ENCODE measurements at regions not wholly inside any gene's neighbourhood (a gene's known extent, or its start where the extent isn't known, plus 50 kb on each side); places are given as distances from the start of the nearest gene placed in this dataset.

- Histone ChIP-seq H4K8ac (ENCODE audit: low read depth, low read length) (no peak overlapping the region), H2BK12ac (ENCODE audit: low read length) (no peak overlapping the region), H2BK120ac (ENCODE audit: insufficient read depth, low read length, poor library complexity) (no peak overlapping the region), H2BK5ac (ENCODE audit: low read depth, low read length, poor library complexity) (no peak overlapping the region), H3K36me3 (ENCODE audit: control insufficient read depth in 1 of 2, insufficient read depth in 2 of 2, low read length in 2 of 2) (no peaks in the 10 kb centered on the region), H3K4me2 (ENCODE audit: low read length) (no peak overlapping the region), H4K91ac (ENCODE audit: low read depth, low read length) (no peak overlapping the region), H2AFZ (ENCODE audit: insufficient read depth, low read length, poor library complexity) (no peak overlapping the region), H3K27me3 (ENCODE audit: insufficient read depth, low read length) (no peaks in the 10 kb centered on the region), H3K14ac (ENCODE audit: low read length) (no peak overlapping the region), H3K4ac (ENCODE audit: low read depth, low read length) (no peak overlapping the region), H3K9ac (ENCODE audit: low read length) (no peak overlapping the region), H2AK5ac (ENCODE audit: low read length) (no peak overlapping the region), H4K12ac (ENCODE audit: low read depth, low read length) (no peak overlapping the region), H3K4me3 (ENCODE audit: low read depth, low read length) (no peak overlapping the region), H3K79me2 (ENCODE audit: control insufficient read depth, insufficient read depth, low read length, poor library complexity) (no peaks in the 10 kb centered on the region), H3K9me3 (ENCODE audit: insufficient read depth, low read depth, low read length) (peaks cover 10% of the 10 kb centered on the region), H3K79me1 (ENCODE audit: low read length) (no peaks in the 10 kb centered on the region), H3K18ac (ENCODE audit: low read length) (no peak overlapping the region), H3K4me1 (ENCODE audit: control insufficient read depth in 1 of 2, insufficient read depth in 2 of 2, low read length in 2 of 2) (no peaks in the 10 kb centered on the region), H3K27ac (ENCODE audit: low read depth, low read length) (no peak overlapping the region), H3K23ac (ENCODE audit: low read length) (no peak overlapping the region)
- WGBS (ENCODE audit: extremely low coverage, insufficient coverage, insufficient read length), result no CpG with 5 or more reads among the region's 13 CpGs
- no peak for DNase-seq
Observed at GRCh38 chr12:11946161-11946560, 124.6 kb upstream of the BCL2L14 start.

GRCh38 chr12:11947213-11947612, 123.5 kb upstream of the BCL2L14 start:
- no CpG with 5 or more reads among the region's 6 CpGs for WGBS (ENCODE audit: extremely low coverage, insufficient coverage, insufficient read length)
- no peak overlapping the region for H3K4me3 ChIP-seq (ENCODE audit: low read depth, low read length)
- no peak overlapping the region for H2AK5ac ChIP-seq (ENCODE audit: low read length)

GRCh38 chr12:11949738-11950411, 120.9 kb upstream of the BCL2L14 start:
- Histone ChIP-seq H3K27me3 (ENCODE audit: insufficient read depth, low read length) (no peaks in the 10 kb centered on the region), H2AK5ac (ENCODE audit: low read length) (no peak overlapping the region), H2BK120ac (ENCODE audit: insufficient read depth, low read length, poor library complexity) (no peak overlapping the region), H3K4me2 (ENCODE audit: low read length) (no peak overlapping the region), H4K12ac (ENCODE audit: low read depth, low read length) (no peak overlapping the region), H3K79me2 (ENCODE audit: control insufficient read depth, insufficient read depth, low read length, poor library complexity) (no peaks in the 10 kb centered on the region), H4K8ac (ENCODE audit: low read depth, low read length) (no peak overlapping the region), H2AFZ (ENCODE audit: insufficient read depth, low read length, poor library complexity) (no peak overlapping the region), H3K4ac (ENCODE audit: low read depth, low read length) (no peak overlapping the region), H3K23ac (ENCODE audit: low read length) (no peak overlapping the region), H3K9ac (ENCODE audit: low read length) (no peak overlapping the region), H3K14ac (ENCODE audit: low read length) (no peak overlapping the region), H4K91ac (ENCODE audit: low read depth, low read length) (no peak overlapping the region), H3K18ac (ENCODE audit: low read length) (no peak overlapping the region), H2BK12ac (ENCODE audit: low read length) (no peak overlapping the region), H3K4me3 (ENCODE audit: low read depth, low read length) (no peak overlapping the region), H3K9me3 (ENCODE audit: insufficient read depth, low read depth, low read length) (peaks cover 10% of the 10 kb centered on the region), H2BK5ac (ENCODE audit: low read depth, low read length, poor library complexity) (no peak overlapping the region), H3K79me1 (ENCODE audit: low read length) (no peaks in the 10 kb centered on the region), H3K4me1 (ENCODE audit: control insufficient read depth in 1 of 2, insufficient read depth in 2 of 2, low read length in 2 of 2) (no peaks in the 10 kb centered on the region), H3K36me3 (ENCODE audit: control insufficient read depth in 1 of 2, insufficient read depth in 2 of 2, low read length in 2 of 2) (no peaks in the 10 kb centered on the region), H3K27ac (ENCODE audit: low read depth, low read length) (no peak overlapping the region)
- no CpG with 5 or more reads among the region's 9 CpGs for WGBS (ENCODE audit: extremely low coverage, insufficient coverage, insufficient read length)
- DNase-seq, result no peak

More at GRCh38 chr12:11947213-11947612, 123.5 kb upstream of the BCL2L14 start:
- no peaks in the 10 kb centered on the region for H3K36me3 ChIP-seq (ENCODE audit: control insufficient read depth in 1 of 2, insufficient read depth in 2 of 2, low read length in 2 of 2)
- no peak overlapping the region for H3K4me2 ChIP-seq (ENCODE audit: low read length)
- no peak overlapping the region for H4K8ac ChIP-seq (ENCODE audit: low read depth, low read length)
- H3K23ac ChIP-seq (ENCODE audit: low read length), result no peak overlapping the region
- H3K79me1 ChIP-seq (ENCODE audit: low read length), result no peaks in the 10 kb centered on the region
- H3K14ac ChIP-seq (ENCODE audit: low read length), result no peak overlapping the region
- H3K4ac ChIP-seq (ENCODE audit: low read depth, low read length), result no peak overlapping the region
- no peak overlapping the region for H2BK120ac ChIP-seq (ENCODE audit: insufficient read depth, low read length, poor library complexity)
- H3K79me2 ChIP-seq (ENCODE audit: control insufficient read depth, insufficient read depth, low read length, poor library complexity), result no peaks in the 10 kb centered on the region
- H3K9ac ChIP-seq (ENCODE audit: low read length), result no peak overlapping the region
- H2BK12ac ChIP-seq (ENCODE audit: low read length), result no peak overlapping the region
- H3K9me3 ChIP-seq (ENCODE audit: insufficient read depth, low read depth, low read length), result peaks cover 10% of the 10 kb centered on the region
- H3K18ac ChIP-seq (ENCODE audit: low read length), result no peak overlapping the region
- no peak overlapping the region for H4K91ac ChIP-seq (ENCODE audit: low read depth, low read length)
- no peak for DNase-seq
- H3K27ac ChIP-seq (ENCODE audit: low read depth, low read length), result no peak overlapping the region
- H3K4me1 ChIP-seq (ENCODE audit: control insufficient read depth in 1 of 2, insufficient read depth in 2 of 2, low read length in 2 of 2), result no peaks in the 10 kb centered on the region
- H2AFZ ChIP-seq (ENCODE audit: insufficient read depth, low read length, poor library complexity), result no peak overlapping the region
- H2BK5ac ChIP-seq (ENCODE audit: low read depth, low read length, poor library complexity), result no peak overlapping the region
- no peak overlapping the region for H4K12ac ChIP-seq (ENCODE audit: low read depth, low read length)
- H3K27me3 ChIP-seq (ENCODE audit: insufficient read depth, low read length), result no peaks in the 10 kb centered on the region

- WGBS (ENCODE audit: extremely low coverage, insufficient coverage, insufficient read length), result no CpG with 5 or more reads among the region's 5 CpGs
- no peak overlapping the region for H3K4me3 ChIP-seq (ENCODE audit: low read depth, low read length)
- H3K36me3 ChIP-seq (ENCODE audit: control insufficient read depth in 1 of 2, insufficient read depth in 2 of 2, low read length in 2 of 2), result no peaks in the 10 kb centered on the region
- no peak overlapping the region for H4K12ac ChIP-seq (ENCODE audit: low read depth, low read length)
- no peak overlapping the region for H3K18ac ChIP-seq (ENCODE audit: low read length)
- no peak overlapping the region for H2BK12ac ChIP-seq (ENCODE audit: low read length)
- H3K23ac ChIP-seq (ENCODE audit: low read length), result no peak overlapping the region
- no peaks in the 10 kb centered on the region for H3K4me1 ChIP-seq (ENCODE audit: control insufficient read depth in 1 of 2, insufficient read depth in 2 of 2, low read length in 2 of 2)
- no peak overlapping the region for H2AK5ac ChIP-seq (ENCODE audit: low read length)
- peak overlapping the region; percentile 12 for H3K9ac ChIP-seq (ENCODE audit: low read length)
- H3K9me3 ChIP-seq (ENCODE audit: insufficient read depth, low read depth, low read length), result peaks cover 6% of the 10 kb centered on the region
- no peak overlapping the region for H2AFZ ChIP-seq (ENCODE audit: insufficient read depth, low read length, poor library complexity)
- H2BK120ac ChIP-seq (ENCODE audit: insufficient read depth, low read length, poor library complexity), result no peak overlapping the region
- H3K27me3 ChIP-seq (ENCODE audit: insufficient read depth, low read length), result no peaks in the 10 kb centered on the region
- no peak overlapping the region for H3K14ac ChIP-seq (ENCODE audit: low read length)
- H4K91ac ChIP-seq (ENCODE audit: low read depth, low read length), result no peak overlapping the region
- no peaks in the 10 kb centered on the region for H3K79me1 ChIP-seq (ENCODE audit: low read length)
- H3K27ac ChIP-seq (ENCODE audit: low read depth, low read length), result no peak overlapping the region
- no peak overlapping the region for H3K4ac ChIP-seq (ENCODE audit: low read depth, low read length)
- H4K8ac ChIP-seq (ENCODE audit: low read depth, low read length), result no peak overlapping the region
- no peak for DNase-seq
- no peak overlapping the region for H3K4me2 ChIP-seq (ENCODE audit: low read length)
- no peak overlapping the region for H2BK5ac ChIP-seq (ENCODE audit: low read depth, low read length, poor library complexity)
- H3K79me2 ChIP-seq (ENCODE audit: control insufficient read depth, insufficient read depth, low read length, poor library complexity), result no peaks in the 10 kb centered on the region
Observed at GRCh38 chr12:11951209-11951608, 119.5 kb upstream of the BCL2L14 start.
